NCI-H345 treated with DMSO at 0.1 percent for 48 hours (cell line): ENCODE measurements at regions not wholly inside any gene's neighbourhood (a gene's known extent, or its start where the extent isn't known, plus 50 kb on each side); places are given as distances from the start of the nearest gene placed in this dataset.
A peak's percentile ranks its signal among the peaks of the same experiment; 100 is the strongest.

Experiments
- DNase-seq: peaks from one replicate; lab custom pipeline; 2025; ENCODE audit not compliant: unreplicated experiment; lab: John Stamatoyannopoulos, UW

GRCh38 chr1:29993950-29994349 is 729.4 kb downstream of the MATN1 start:
- DNase-seq, result no peak

GRCh38 chr1:29991815-29992214 is 731.6 kb downstream of the MATN1 start:
- DNase-seq, result no peak

- DNase-seq, result no peak
These were observed 732.4 kb downstream of the MATN1 start for GRCh38 chr1:29991025-29991424.

GRCh38 chr1:29990304-29990703 is 733.1 kb downstream of the MATN1 start:
- DNase-seq, result no peak

- no peak for DNase-seq
These were observed 736.4 kb downstream of the MATN1 start for GRCh38 chr1:29986986-29987385.

GRCh38 chr1:29985606-29985945 is 737.8 kb downstream of the MATN1 start:
- no peak for DNase-seq

GRCh38 chr1:29984862-29985605 is 738.4 kb downstream of the MATN1 start:
- DNase-seq, result no peak

- DNase-seq, result peak; percentile 66
These were observed 739.1 kb downstream of the MATN1 start for GRCh38 chr1:29984166-29984861.

GRCh38 chr1:29983321-29983720 is 740.1 kb downstream of the MATN1 start:
- DNase-seq, result no peak

GRCh38 chr1:29981586-29982239 is 741.7 kb downstream of the MATN1 start:
- DNase-seq, result no peak

GRCh38 chr1:29977550-29977949 is 741.2 kb downstream of the PTPRU start:
- no peak for DNase-seq

- no peak for DNase-seq
These were observed 738.8 kb downstream of the PTPRU start for GRCh38 chr1:29975036-29975694.

GRCh38 chr1:29974316-29974724 is 738.0 kb downstream of the PTPRU start:
- no peak for DNase-seq

GRCh38 chr1:29973406-29973805 is 737.1 kb downstream of the PTPRU start:
- no peak for DNase-seq

- DNase-seq, result no peak
These were observed 736.2 kb downstream of the PTPRU start for GRCh38 chr1:29972421-29973053.

- no peak for DNase-seq
These were observed 735.4 kb downstream of the PTPRU start for GRCh38 chr1:29971703-29972102.

- no peak for DNase-seq
These were observed 734.5 kb downstream of the PTPRU start for GRCh38 chr1:29970747-29971325.

- DNase-seq, result no peak
These were observed 733.3 kb downstream of the PTPRU start for GRCh38 chr1:29969576-29969975.

- DNase-seq, result no peak
These were observed 730.9 kb downstream of the PTPRU start for GRCh38 chr1:29967261-29967660.

GRCh38 chr1:29966526-29967045 is 730.3 kb downstream of the PTPRU start:
- DNase-seq, result no peak
